Panc1 (cell line): ENCODE measurements at regions not wholly inside any gene's neighbourhood (a gene's known extent, or its start where the extent isn't known, plus 50 kb on each side); places are given as distances from the start of the nearest gene placed in this dataset.

ENCODE experiments used
- ATAC-seq: fragments of 200-7000 bp; cut with Tn5 transposase; 2 replicates; pipeline ENCODE4 v1.9.1; 2020; ENCODE audit warnings: mild to moderate bottlenecking, moderate library complexity
- BruUV-seq: library from RNA; stranded (reverse); fragments of 400-500 nt; replicated peaks from 2 replicates; lab custom pipeline; 2021; lab: Mats Ljungman, UMichigan
- CTCF ChIA-PET: fragments of 300-600 bp; sonication (Branson Sonifier 250); formaldehyde crosslinking; loops from one replicate; lab custom pipeline; 2022; ENCODE audit warnings: antibody characterized with exemption; lab: Charles Lee
- POLR2A ChIA-PET: fragments of 300-600 bp; sonication (Branson Sonifier 250); formaldehyde crosslinking; loops from one replicate; lab custom pipeline; 2022; ENCODE audit warnings: antibody characterized with exemption; lab: Charles Lee
- DNase-seq: peaks from one replicate; pipeline ENCODE4 v3.0.0-alpha.2; 2010; ENCODE audit warnings: low read depth, low spot score
- H3K27ac ChIP-seq: 2 replicates; pipeline ENCODE4 v1.5.1; 2011; ENCODE audit warnings: mild to moderate bottlenecking, low read length, inconsistent platforms
- H3K27me3 ChIP-seq: fragments of 200-500 bp; sonication (Bioruptor generic); 2 replicates; pipeline ENCODE4 v1.6.0; 2014; ENCODE audit warnings: low read length, inconsistent platforms; ENCODE audit not compliant: control insufficient read depth, insufficient read depth
- H3K36me3 ChIP-seq: fragments of 200-500 bp; sonication (Bioruptor generic); 2 replicates; pipeline ENCODE4 v1.5.1; 2014; ENCODE audit warnings: inconsistent platforms, mild to moderate bottlenecking, low read length, moderate library complexity; ENCODE audit not compliant: control insufficient read depth, insufficient read depth
- H3K4me1 ChIP-seq: 2 replicates; pipeline ENCODE4 v1.5.1; 2011; ENCODE audit warnings: inconsistent platforms, mild to moderate bottlenecking, low read length, moderate library complexity; ENCODE audit not compliant: control insufficient read depth, insufficient read depth
- H3K4me3 ChIP-seq, 2 experiments: 2 replicates each; pipeline ENCODE4 v1.5.1; 2011 to 2012; ENCODE audit warnings: low read depth in 2 of 2, low read length in 2 of 2, mild to moderate bottlenecking in 2 of 2, inconsistent platforms in 1 of 2, moderate library complexity in 1 of 2
- H3K9me3 ChIP-seq: fragments of 200-500 bp; sonication (Bioruptor generic); 2 replicates; pipeline ENCODE4 v1.5.1; 2014; ENCODE audit warnings: low read depth, mild to moderate bottlenecking, inconsistent platforms, low read length, moderate library complexity; ENCODE audit not compliant: control insufficient read depth, insufficient read depth
- POLR2AphosphoS5 ChIP-seq: IDR thresholded peaks from 2 replicates; pipeline ENCODE4 v1.6.1; 2012; ENCODE audit warnings: mild to moderate bottlenecking, low read depth, low read length, moderate library complexity
- SIN3A ChIP-seq: IDR thresholded peaks from 2 replicates; pipeline ENCODE4 v1.6.1; 2012; ENCODE audit warnings: low read depth, mild to moderate bottlenecking, low read length, moderate library complexity, borderline replicate concordance; ENCODE audit not compliant: insufficient read depth
- TCF7L2 ChIP-seq: IDR thresholded peaks from 2 replicates; pipeline ENCODE4 v1.6.1; 2011; ENCODE audit warnings: mild to moderate bottlenecking, low read depth, low read length, inconsistent platforms
- in situ Hi-C: cut with HindIII; loops from 2 replicates; pipeline ENCODE4 v1.10.0; 2016; ENCODE audit warnings: low sequenced_read_pairs, low pct_unique_long_range_greater_than_20kb
- intact Hi-C: fragments of 100-400 bp; cut with micrococcal nuclease; formaldehyde crosslinking; loops from one replicate; pipeline ENCODE4 v1.10.0; 2022; ENCODE audit not compliant: unreplicated experiment
- TF ChIP-seq, protein P1 (sequence below): fragments of 450-650 bp; IDR thresholded peaks from 2 replicates; pipeline ENCODE4 v1.5.1; 2017; ENCODE audit warnings: mild to moderate bottlenecking
- TF ChIP-seq, protein P2 (sequence below), 2 experiments: IDR thresholded peaks; 2 replicates each; pipeline ENCODE4 v1.6.1; 2011 to 2012; ENCODE audit warnings: low read depth in 2 of 2, control low read depth in 1 of 2, low read length in 1 of 2, mild to moderate bottlenecking in 1 of 2, moderate library complexity in 1 of 2; ENCODE audit not compliant: insufficient read depth in 1 of 2

DNA sequence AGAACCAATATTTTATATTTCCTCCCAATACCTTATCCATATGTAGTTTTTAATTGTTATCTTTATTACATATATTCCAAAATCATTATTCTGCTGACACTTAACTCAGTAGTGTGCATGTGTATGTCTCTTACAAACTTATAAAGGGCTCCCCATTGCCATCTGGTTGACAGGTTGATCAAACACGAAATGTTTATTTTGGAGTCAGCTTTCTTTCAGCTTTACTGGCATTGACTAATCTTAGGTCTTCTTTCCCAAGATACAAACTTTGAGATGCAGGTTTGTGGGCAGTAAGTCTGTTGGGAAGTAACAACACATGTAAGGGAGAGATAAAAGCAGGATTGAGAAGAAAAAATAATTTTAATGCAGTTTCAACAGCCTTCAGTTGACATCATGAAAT lies 716.0 kb upstream of the CHD1 start:
- no TSS peak for BruUV-seq
- Histone ChIP-seq H3K4me3 (no peak overlapping the region), H3K4me1 (no peaks in the 10 kb centered on the region), H3K27ac (no peak overlapping the region), H3K9me3 (no peaks in the 10 kb centered on the region), H3K27me3 (no peaks in the 10 kb centered on the region), H3K36me3 (no peaks in the 10 kb centered on the region)
- TF ChIP-seq POLR2AphosphoS5 (no peak), TCF7L2 (no peak), SIN3A (no peak)
- TF ChIP-seq, protein P1, sequence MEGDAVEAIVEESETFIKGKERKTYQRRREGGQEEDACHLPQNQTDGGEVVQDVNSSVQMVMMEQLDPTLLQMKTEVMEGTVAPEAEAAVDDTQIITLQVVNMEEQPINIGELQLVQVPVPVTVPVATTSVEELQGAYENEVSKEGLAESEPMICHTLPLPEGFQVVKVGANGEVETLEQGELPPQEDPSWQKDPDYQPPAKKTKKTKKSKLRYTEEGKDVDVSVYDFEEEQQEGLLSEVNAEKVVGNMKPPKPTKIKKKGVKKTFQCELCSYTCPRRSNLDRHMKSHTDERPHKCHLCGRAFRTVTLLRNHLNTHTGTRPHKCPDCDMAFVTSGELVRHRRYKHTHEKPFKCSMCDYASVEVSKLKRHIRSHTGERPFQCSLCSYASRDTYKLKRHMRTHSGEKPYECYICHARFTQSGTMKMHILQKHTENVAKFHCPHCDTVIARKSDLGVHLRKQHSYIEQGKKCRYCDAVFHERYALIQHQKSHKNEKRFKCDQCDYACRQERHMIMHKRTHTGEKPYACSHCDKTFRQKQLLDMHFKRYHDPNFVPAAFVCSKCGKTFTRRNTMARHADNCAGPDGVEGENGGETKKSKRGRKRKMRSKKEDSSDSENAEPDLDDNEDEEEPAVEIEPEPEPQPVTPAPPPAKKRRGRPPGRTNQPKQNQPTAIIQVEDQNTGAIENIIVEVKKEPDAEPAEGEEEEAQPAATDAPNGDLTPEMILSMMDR: no peak
- TF ChIP-seq, protein P2, sequence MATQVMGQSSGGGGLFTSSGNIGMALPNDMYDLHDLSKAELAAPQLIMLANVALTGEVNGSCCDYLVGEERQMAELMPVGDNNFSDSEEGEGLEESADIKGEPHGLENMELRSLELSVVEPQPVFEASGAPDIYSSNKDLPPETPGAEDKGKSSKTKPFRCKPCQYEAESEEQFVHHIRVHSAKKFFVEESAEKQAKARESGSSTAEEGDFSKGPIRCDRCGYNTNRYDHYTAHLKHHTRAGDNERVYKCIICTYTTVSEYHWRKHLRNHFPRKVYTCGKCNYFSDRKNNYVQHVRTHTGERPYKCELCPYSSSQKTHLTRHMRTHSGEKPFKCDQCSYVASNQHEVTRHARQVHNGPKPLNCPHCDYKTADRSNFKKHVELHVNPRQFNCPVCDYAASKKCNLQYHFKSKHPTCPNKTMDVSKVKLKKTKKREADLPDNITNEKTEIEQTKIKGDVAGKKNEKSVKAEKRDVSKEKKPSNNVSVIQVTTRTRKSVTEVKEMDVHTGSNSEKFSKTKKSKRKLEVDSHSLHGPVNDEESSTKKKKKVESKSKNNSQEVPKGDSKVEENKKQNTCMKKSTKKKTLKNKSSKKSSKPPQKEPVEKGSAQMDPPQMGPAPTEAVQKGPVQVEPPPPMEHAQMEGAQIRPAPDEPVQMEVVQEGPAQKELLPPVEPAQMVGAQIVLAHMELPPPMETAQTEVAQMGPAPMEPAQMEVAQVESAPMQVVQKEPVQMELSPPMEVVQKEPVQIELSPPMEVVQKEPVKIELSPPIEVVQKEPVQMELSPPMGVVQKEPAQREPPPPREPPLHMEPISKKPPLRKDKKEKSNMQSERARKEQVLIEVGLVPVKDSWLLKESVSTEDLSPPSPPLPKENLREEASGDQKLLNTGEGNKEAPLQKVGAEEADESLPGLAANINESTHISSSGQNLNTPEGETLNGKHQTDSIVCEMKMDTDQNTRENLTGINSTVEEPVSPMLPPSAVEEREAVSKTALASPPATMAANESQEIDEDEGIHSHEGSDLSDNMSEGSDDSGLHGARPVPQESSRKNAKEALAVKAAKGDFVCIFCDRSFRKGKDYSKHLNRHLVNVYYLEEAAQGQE (IDR thresholded peaks at IDR 0.05; ENCODE audit: insufficient read depth in 1 of 2, low read depth in 2 of 2, low read length in 1 of 2): no peak
- POLR2A ChIA-PET: no interaction called here
- DNase-seq (no peak), ATAC-seq (no peak)
- in situ Hi-C loops: no loop called here
- intact Hi-C loops: no loop called here
- CTCF ChIA-PET: no interaction called here

DNA sequence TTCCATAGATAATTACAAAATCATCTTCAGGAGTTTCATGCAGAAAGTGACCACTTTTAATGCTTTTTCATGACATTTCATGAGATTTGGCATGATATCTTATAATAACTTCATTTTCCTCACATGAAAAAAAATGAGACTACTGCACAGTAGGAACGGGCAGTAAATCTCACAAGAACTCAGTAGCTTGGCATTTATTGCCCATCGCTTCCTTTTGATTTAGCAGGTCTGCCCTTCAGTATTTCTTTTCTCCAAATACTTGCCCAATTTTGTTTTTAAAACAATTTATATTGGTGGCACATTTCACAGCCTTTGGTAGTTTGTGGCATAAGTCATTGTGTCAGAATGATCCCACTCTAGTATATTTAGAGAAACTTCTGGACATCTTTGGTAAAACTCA lies 711.8 kb upstream of the CHD1 start:
- ChIA-PET CTCF (no interaction called here), POLR2A (no interaction called here)
- Histone ChIP-seq H3K27ac (no peak overlapping the region), H3K27me3 (no peaks in the 10 kb centered on the region), H3K4me1 (no peaks in the 10 kb centered on the region), H3K36me3 (no peaks in the 10 kb centered on the region), H3K9me3 (no peaks in the 10 kb centered on the region), H3K4me3 (no peak overlapping the region)
- in situ Hi-C loops: no loop called here
- BruUV-seq: no TSS peak
- DNase-seq (no peak), ATAC-seq (no peak)
- intact Hi-C loops: no loop called here
- TF ChIP-seq, protein P1: no peak
- TF ChIP-seq SIN3A (no peak), POLR2AphosphoS5 (no peak), TCF7L2 (no peak)
- TF ChIP-seq, protein P2 (IDR thresholded peaks at IDR 0.05; ENCODE audit: insufficient read depth in 1 of 2, low read depth in 2 of 2, low read length in 1 of 2): no peak
